WI38 (cell line): ENCODE measurements at regions not wholly inside any gene's neighbourhood (a gene's known extent, or its start where the extent isn't known, plus 50 kb on each side); places are given as distances from the start of the nearest gene placed in this dataset.
"Not testable (repeated sequence)": the region's sequence is repeated elsewhere in the genome, so short reads cannot be mapped to it uniquely, and the experiment has no call there.

Source experiments
- H3K4me3 ChIP-seq: 2 replicates; pipeline ENCODE4 v1.5.1; 2011; ENCODE audit warnings: low read depth, mild to moderate bottlenecking, control low read depth, low read length
- CTCF ChIP-seq: IDR thresholded peaks from 2 replicates; pipeline ENCODE4 v1.5.1; 2012; ENCODE audit warnings: low read depth, mild to moderate bottlenecking, control low read depth, low read length

- no peak for TF ChIP-seq CTCF
- H3K4me3 ChIP-seq = no peak overlapping the region
Measured at GRCh38 chr18:30694773-30695172, 347.8 kb downstream of the DSC3 start.

GRCh38 chr18:30689216-30689615, 353.3 kb downstream of the DSC3 start:
- TF ChIP-seq CTCF = no peak
- H3K4me3 ChIP-seq = no peak overlapping the region

GRCh38 chr18:30687501-30687900, 355.0 kb downstream of the DSC3 start:
- no peak for TF ChIP-seq CTCF
- no peak overlapping the region for H3K4me3 ChIP-seq

GRCh38 chr18:30684825-30685481, 357.6 kb downstream of the DSC3 start:
- TF ChIP-seq CTCF = no peak

GRCh38 chr18:30683836-30684235, 358.7 kb downstream of the DSC3 start:
- H3K4me3 ChIP-seq = no peak overlapping the region
- TF ChIP-seq CTCF = no peak

More at GRCh38 chr18:30684825-30685481, 357.6 kb downstream of the DSC3 start:
- H3K4me3 ChIP-seq = no peak overlapping the region

GRCh38 chr18:30682672-30683071, 359.9 kb downstream of the DSC3 start:
- no peak overlapping the region for H3K4me3 ChIP-seq
- no peak for TF ChIP-seq CTCF

- no peak for TF ChIP-seq CTCF
- no peak overlapping the region for H3K4me3 ChIP-seq
Measured at GRCh38 chr18:30679285-30679930, 363.1 kb downstream of the DSC3 start.

GRCh38 chr18:30677813-30678212, 364.7 kb downstream of the DSC3 start:
- not testable (repeated sequence) for H3K4me3 ChIP-seq
